Endodermal cell (in vitro differentiated cells): ENCODE measurements at regions not wholly inside any gene's neighbourhood (a gene's known extent, or its start where the extent isn't known, plus 50 kb on each side); places are given as distances from the start of the nearest gene placed in this dataset.
"Not testable (repeated sequence)": the region's sequence is repeated elsewhere in the genome, so short reads cannot be mapped to it uniquely, and the experiment has no call there.

Experiments
- DNase-seq: peaks from one replicate; pipeline ENCODE4 v3.0.0-alpha.2; 2017
- H3K27ac ChIP-seq: 2 replicates; pipeline ENCODE4 v1.5.1; 2013; ENCODE audit warnings: mild to moderate bottlenecking, low read depth, low read length, moderate library complexity
- H3K27me3 ChIP-seq: 2 replicates; pipeline ENCODE4 v1.6.1; 2013; ENCODE audit warnings: mild to moderate bottlenecking, low read length, moderate library complexity; ENCODE audit not compliant: insufficient read depth, control insufficient read depth, poor library complexity, severe bottlenecking
- H3K36me3 ChIP-seq: 2 replicates; pipeline ENCODE4 v1.7.0; 2013; ENCODE audit warnings: mild to moderate bottlenecking, low read length, moderate library complexity; ENCODE audit not compliant: control insufficient read depth, insufficient read depth
- H3K4me1 ChIP-seq: one replicate; pipeline ENCODE4 v1.7.0; 2013; ENCODE audit warnings: low read length; ENCODE audit not compliant: control insufficient read depth, insufficient read depth
- H3K4me3 ChIP-seq: 2 replicates; pipeline ENCODE4 v1.5.1; 2013; ENCODE audit warnings: mild to moderate bottlenecking, low read length, moderate library complexity
- H3K9ac ChIP-seq: 2 replicates; pipeline ENCODE4 v1.6.1; 2013; ENCODE audit warnings: mild to moderate bottlenecking, low read length, moderate library complexity; ENCODE audit not compliant: poor library complexity, severe bottlenecking; ENCODE audit errors: extremely low read depth
- H3K9me3 ChIP-seq: 2 replicates; pipeline ENCODE4 v1.6.1; 2013; ENCODE audit warnings: mild to moderate bottlenecking, low read length, moderate library complexity; ENCODE audit not compliant: control insufficient read depth
- H3K27ac Mint-ChIP-seq: 2 replicates; pipeline ENCODE4 v1.8.0; 2020; ENCODE audit warnings: mixed read lengths
- H3K27me3 Mint-ChIP-seq: 2 replicates; pipeline ENCODE4 v1.8.0; 2021; ENCODE audit warnings: mild to moderate bottlenecking, mixed read lengths; ENCODE audit not compliant: insufficient read depth
- H3K36me3 Mint-ChIP-seq: 2 replicates; pipeline ENCODE4 v1.8.0; 2020; ENCODE audit warnings: low read depth, mixed read lengths
- H3K4me1 Mint-ChIP-seq: 2 replicates; pipeline ENCODE4 v1.8.0; 2020; ENCODE audit warnings: mixed read lengths
- H3K4me3 Mint-ChIP-seq: 2 replicates; pipeline ENCODE4 v1.8.0; 2020; ENCODE audit warnings: mild to moderate bottlenecking, moderate library complexity, mixed read lengths
- H3K9me3 Mint-ChIP-seq: 2 replicates; pipeline ENCODE4 v1.8.0; 2020; ENCODE audit warnings: mild to moderate bottlenecking, mixed read lengths
- CTCF ChIP-seq: fragments of 200-600 bp; sonication (generic); conservative IDR thresholded peaks from 2 replicates; pipeline ENCODE4 v1.5.0; 2021; ENCODE audit warnings: antibody characterized with exemption, mild to moderate bottlenecking
- WGBS, 2 experiments: methylation state at CpG; one replicate each; pipeline versions ENCODE4 v1.1.5 to v1.1.7; 2013; ENCODE audit warnings: missing lambda C conversion rate in 2 of 2, mixed read lengths in 1 of 2; ENCODE audit not compliant: insufficient coverage in 1 of 2, insufficient read length in 1 of 2; 5-methylcytosine and 5-hydroxymethylcytosine counted together

GRCh38 chr5:29460971-29461559, 1732.4 kb upstream of the CDH6 start:
- H3K4me1 ChIP-seq: no peaks in the 10 kb centered on the region
- H3K27me3 ChIP-seq: no peaks in the 10 kb centered on the region
- Mint-ChIP-seq H3K27ac (no peak overlapping the region), H3K4me1 (peaks cover 8% of the 10 kb centered on the region), H3K27me3 (no peaks in the 10 kb centered on the region), H3K4me3 (no peak overlapping the region), H3K36me3 (no peaks in the 10 kb centered on the region), H3K9me3 (no peaks in the 10 kb centered on the region)
- no peaks in the 10 kb centered on the region for H3K9me3 ChIP-seq
- no peak for TF ChIP-seq CTCF
- H3K4me3 ChIP-seq: no peak overlapping the region
- H3K36me3 ChIP-seq: no peaks in the 10 kb centered on the region
- H3K27ac ChIP-seq: no peak overlapping the region
- no peak for DNase-seq
- 70 to 73% methylated on average over 4 of the region's 4 CpGs for WGBS, 2 experiments
- H3K9ac ChIP-seq: no peak overlapping the region

- WGBS, 2 experiments: 94% methylated on average over 1 of the region's 1 CpG; no CpG with 5 or more reads in 1 of the 2 experiments
- H3K4me3 ChIP-seq, H3K27me3 Mint-ChIP-seq, H3K27me3 ChIP-seq, H3K36me3 Mint-ChIP-seq, H3K9me3 Mint-ChIP-seq, H3K4me3 Mint-ChIP-seq, H3K9me3 ChIP-seq, DNase-seq, H3K9ac ChIP-seq, H3K36me3 ChIP-seq, H3K27ac Mint-ChIP-seq, H3K4me1 Mint-ChIP-seq, H3K27ac ChIP-seq, H3K4me1 ChIP-seq: not testable (repeated sequence)
Measured at GRCh38 chr5:29451004-29451403, 1742.5 kb upstream of the CDH6 start.

GRCh38 chr5:29414681-29415080, 1778.8 kb upstream of the CDH6 start:
- Histone ChIP-seq H3K9me3 (no peaks in the 10 kb centered on the region), H3K4me1 (no peaks in the 10 kb centered on the region), H3K9ac (no peak overlapping the region), H3K4me3 (no peak overlapping the region), H3K27me3 (no peaks in the 10 kb centered on the region), H3K36me3 (no peaks in the 10 kb centered on the region), H3K27ac (no peak overlapping the region)
- Mint-ChIP-seq H3K36me3 (no peaks in the 10 kb centered on the region), H3K4me3 (no peak overlapping the region), H3K4me1 (no peaks in the 10 kb centered on the region), H3K27ac (no peak overlapping the region), H3K27me3 (no peaks in the 10 kb centered on the region), H3K9me3 (no peaks in the 10 kb centered on the region)
- no peak for TF ChIP-seq CTCF
- DNase-seq: no peak

GRCh38 chr5:29412979-29413378, 1780.5 kb upstream of the CDH6 start:
- no peaks in the 10 kb centered on the region for H3K27me3 ChIP-seq
- Mint-ChIP-seq H3K4me1 (no peaks in the 10 kb centered on the region), H3K4me3 (no peak overlapping the region), H3K36me3 (no peaks in the 10 kb centered on the region), H3K9me3 (no peaks in the 10 kb centered on the region), H3K27ac (no peak overlapping the region), H3K27me3 (no peaks in the 10 kb centered on the region)
- DNase-seq: no peak
- H3K4me3 ChIP-seq: no peak overlapping the region
- H3K36me3 ChIP-seq: no peaks in the 10 kb centered on the region
- no peak for TF ChIP-seq CTCF
- no peaks in the 10 kb centered on the region for H3K9me3 ChIP-seq
- no peak overlapping the region for H3K9ac ChIP-seq
- no peak overlapping the region for H3K27ac ChIP-seq
- no peaks in the 10 kb centered on the region for H3K4me1 ChIP-seq
- WGBS, 2 experiments: 86% methylated on average over 1 of the region's 1 CpG
